H9 (cell line): ENCODE measurements at regions not wholly inside any gene's neighbourhood (a gene's known extent, or its start where the extent isn't known, plus 50 kb on each side); places are given as distances from the start of the nearest gene placed in this dataset.

Source experiments
- DNase-seq: peaks from one replicate; pipeline ENCODE4 v3.0.0-alpha.2; 2017
- H2AFZ ChIP-seq: one replicate; pipeline ENCODE4 v1.6.1; 2013; ENCODE audit warnings: mild to moderate bottlenecking, low read length, control low read depth, moderate library complexity
- H2AK5ac ChIP-seq: 2 replicates; pipeline ENCODE4 v1.6.1; 2013; ENCODE audit warnings: low read length, control low read depth, mixed read lengths; ENCODE audit not compliant: insufficient read length
- H2BK120ac ChIP-seq: one replicate; pipeline ENCODE4 v1.6.1; 2013; ENCODE audit warnings: low read depth, mild to moderate bottlenecking, low read length, control low read depth, inconsistent platforms; ENCODE audit not compliant: poor library complexity, severe bottlenecking
- H2BK12ac ChIP-seq: 2 replicates; pipeline ENCODE4 v1.6.1; 2013; ENCODE audit warnings: low read length, control low read depth, mixed read lengths, low read depth; ENCODE audit not compliant: insufficient read length
- H2BK15ac ChIP-seq: 2 replicates; pipeline ENCODE4 v1.6.1; 2013; ENCODE audit warnings: low read depth, low read length, control low read depth
- H2BK20ac ChIP-seq: one replicate; pipeline ENCODE4 v1.6.1; 2013; ENCODE audit warnings: low read depth, mild to moderate bottlenecking, low read length, control low read depth, inconsistent platforms; ENCODE audit not compliant: poor library complexity, severe bottlenecking
- H2BK5ac ChIP-seq: 2 replicates; pipeline ENCODE4 v1.6.1; 2013; ENCODE audit warnings: low read length, control low read depth, mixed read lengths; ENCODE audit not compliant: insufficient read length
- H3K14ac ChIP-seq: 2 replicates; pipeline ENCODE4 v1.6.1; 2013; ENCODE audit warnings: low read length, control low read depth; ENCODE audit not compliant: insufficient read depth
- H3K18ac ChIP-seq: 2 replicates; pipeline ENCODE4 v1.6.1; 2013; ENCODE audit warnings: low read depth, mild to moderate bottlenecking, mixed read lengths, low read length, control low read depth; ENCODE audit not compliant: insufficient read length
- H3K23ac ChIP-seq: 2 replicates; pipeline ENCODE4 v1.6.1; 2013; ENCODE audit warnings: low read length, control low read depth, mixed read lengths, low read depth; ENCODE audit not compliant: insufficient read length
- H3K23me2 ChIP-seq: 2 replicates; pipeline ENCODE4 v1.6.1; 2013; ENCODE audit warnings: low read depth, mild to moderate bottlenecking, mixed read lengths, low read length, control low read depth; ENCODE audit not compliant: insufficient read length, poor library complexity, severe bottlenecking
- H3K27ac ChIP-seq: 2 replicates; pipeline ENCODE4 v1.5.1; 2013; ENCODE audit warnings: low read length, control low read depth, mixed read lengths, low read depth; ENCODE audit not compliant: insufficient read length
- H3K27me3 ChIP-seq: 2 replicates; pipeline ENCODE4 v1.6.1; 2013; ENCODE audit warnings: low read length, control low read depth, inconsistent platforms; ENCODE audit not compliant: insufficient read depth
- H3K4ac ChIP-seq: 2 replicates; pipeline ENCODE4 v1.6.1; 2013; ENCODE audit warnings: low read depth, mild to moderate bottlenecking, control low read depth, inconsistent platforms, low read length, moderate library complexity
- H3K4me1 ChIP-seq: 2 replicates; pipeline ENCODE4 v1.6.1; 2013; ENCODE audit warnings: low read length, control low read depth, inconsistent platforms; ENCODE audit not compliant: insufficient read depth
- H3K4me2 ChIP-seq: 2 replicates; pipeline ENCODE4 v1.6.1; 2013; ENCODE audit warnings: low read length, control low read depth, mixed read lengths; ENCODE audit not compliant: insufficient read length, insufficient read depth
- H3K56ac ChIP-seq: 2 replicates; pipeline ENCODE4 v1.6.1; 2013; ENCODE audit warnings: low read depth, mild to moderate bottlenecking, mixed read lengths, low read length, control low read depth; ENCODE audit not compliant: insufficient read length
- H3K79me1 ChIP-seq: 2 replicates; pipeline ENCODE4 v1.6.1; 2013; ENCODE audit warnings: low read depth, mild to moderate bottlenecking, moderate library complexity, low read length, control low read depth, inconsistent platforms; ENCODE audit not compliant: insufficient read depth, poor library complexity, severe bottlenecking
- H3K79me2 ChIP-seq: 2 replicates; pipeline ENCODE4 v1.6.1; 2013; ENCODE audit warnings: low read length, control low read depth, inconsistent platforms; ENCODE audit not compliant: insufficient read depth
- H3K9ac ChIP-seq: 2 replicates; pipeline ENCODE4 v1.6.1; 2013; ENCODE audit warnings: low read length, control low read depth, mixed read lengths; ENCODE audit not compliant: insufficient read length; ENCODE audit errors: extremely low read depth
- H3K9me3 ChIP-seq: one replicate; pipeline ENCODE4 v1.6.1; 2013; ENCODE audit warnings: low read depth, low read length, inconsistent platforms; ENCODE audit not compliant: control insufficient read depth
- H3T11ph ChIP-seq: one replicate; pipeline ENCODE4 v1.6.1; 2013; ENCODE audit warnings: mild to moderate bottlenecking, low read length, control low read depth, inconsistent platforms
- H4K20me1 ChIP-seq: one replicate; pipeline ENCODE4 v1.6.1; 2013; ENCODE audit not compliant: control insufficient read depth, insufficient read length, insufficient read depth
- H4K5ac ChIP-seq: 2 replicates; pipeline ENCODE4 v1.6.1; 2013; ENCODE audit warnings: low read depth, mild to moderate bottlenecking, mixed read lengths, low read length, control low read depth; ENCODE audit not compliant: insufficient read length
- H4K8ac ChIP-seq: replicated peaks from 2 replicates; pipeline ENCODE4 v1.6.1; 2013; ENCODE audit warnings: low read length, control low read depth, mixed read lengths, low read depth; ENCODE audit not compliant: insufficient read length
- H4K91ac ChIP-seq: 2 replicates; pipeline ENCODE4 v1.6.1; 2013; ENCODE audit warnings: low read depth, mild to moderate bottlenecking, moderate library complexity, mixed read lengths, low read length, control low read depth; ENCODE audit not compliant: insufficient read length
- H3K27ac Mint-ChIP-seq, 3 experiments: 2 replicates in 2 of 3; 3 replicates in 1 of 3; pipeline ENCODE4 v1.8.0; 2020 to 2021; ENCODE audit warnings: mixed read lengths in 3 of 3, mild to moderate bottlenecking in 1 of 3, moderate library complexity in 1 of 3
- H3K27me3 Mint-ChIP-seq: 2 replicates; pipeline ENCODE4 v1.8.0; 2021; ENCODE audit warnings: low read depth, mild to moderate bottlenecking, moderate library complexity, mixed read lengths
- H3K36me3 Mint-ChIP-seq, 3 experiments: 2 replicates in 2 of 3; 3 replicates in 1 of 3; pipeline ENCODE4 v1.8.0; 2020 to 2021; ENCODE audit warnings: low read depth in 3 of 3, mixed read lengths in 3 of 3; ENCODE audit not compliant: insufficient read depth in 1 of 3
- H3K4me1 Mint-ChIP-seq, 2 experiments: 2 replicates each; pipeline ENCODE4 v1.8.0; 2020; ENCODE audit warnings: mixed read lengths in 2 of 2
- H3K4me3 Mint-ChIP-seq, 2 experiments: 2 replicates in 1 of 2; 3 replicates in 1 of 2; pipeline ENCODE4 v1.8.0; 2020 to 2021; ENCODE audit warnings: mild to moderate bottlenecking in 2 of 2, mixed read lengths in 2 of 2, moderate library complexity in 1 of 2
- H3K9me3 Mint-ChIP-seq, 2 experiments: 2 replicates in 1 of 2; 3 replicates in 1 of 2; pipeline ENCODE4 v1.8.0; 2020; ENCODE audit warnings: mild to moderate bottlenecking in 2 of 2, mixed read lengths in 2 of 2, moderate library complexity in 1 of 2
- CTCF ChIP-seq: fragments of 200-600 bp; sonication (generic); conservative IDR thresholded peaks from 3 replicates; pipeline ENCODE4 v1.8.0; 2021; ENCODE audit warnings: antibody characterized with exemption, mild to moderate bottlenecking
- WGBS: extraction: QIAGEN DNeasy Blood & Tissue Kit; methylation state at CpG from one replicate; pipeline ENCODE4 v1.1.7; 2013; ENCODE audit warnings: missing lambda C conversion rate, low lambda C conversion rate, mixed read lengths; ENCODE audit not compliant: insufficient read length; ENCODE audit errors: extremely low coverage; 5-methylcytosine and 5-hydroxymethylcytosine counted together

GRCh38 chr6:51542475-51542874 is 544.9 kb downstream of the PKHD1 start:
- H3K23ac ChIP-seq = no peak overlapping the region
- H3K79me2 ChIP-seq = no peaks in the 10 kb centered on the region
- no peak overlapping the region for H3T11ph ChIP-seq
- no peak overlapping the region for H3K9ac ChIP-seq
- no peak overlapping the region for H2BK15ac ChIP-seq
- H3K18ac ChIP-seq = no peak overlapping the region
- peaks cover 9 to 12% of the 10 kb centered on the region in 2 experiments for H3K4me1 Mint-ChIP-seq
- no peak overlapping the region for H2BK5ac ChIP-seq
- H2BK20ac ChIP-seq = no peak overlapping the region
- no peak overlapping the region for H4K5ac ChIP-seq
- no peaks in the 10 kb centered on the region for H3K27me3 ChIP-seq
- H3K36me3 Mint-ChIP-seq = no peaks in the 10 kb centered on the region
- no peak overlapping the region for H3K4me2 ChIP-seq
- no peak for DNase-seq
- no peak overlapping the region for H3K4me3 Mint-ChIP-seq
- no peak overlapping the region for H2AK5ac ChIP-seq
- H2BK12ac ChIP-seq = no peak overlapping the region
- H3K4ac ChIP-seq = no peak overlapping the region
- H2AFZ ChIP-seq = no peak overlapping the region
- no peaks in the 10 kb centered on the region for H3K9me3 Mint-ChIP-seq
- no peak overlapping the region for H2BK120ac ChIP-seq
- H3K9me3 ChIP-seq = no peaks in the 10 kb centered on the region
- no peaks in the 10 kb centered on the region for H3K4me1 ChIP-seq
- no peaks in the 10 kb centered on the region for H4K20me1 ChIP-seq
- H4K8ac ChIP-seq = no peak overlapping the region
- no peak for TF ChIP-seq CTCF
- no CpG with 5 or more reads among the region's 4 CpGs for WGBS
- H3K56ac ChIP-seq = no peak overlapping the region
- no peak overlapping the region for H3K27ac Mint-ChIP-seq
- no peaks in the 10 kb centered on the region for H3K23me2 ChIP-seq
- H4K91ac ChIP-seq = no peak overlapping the region
- no peak overlapping the region for H3K14ac ChIP-seq
- no peak overlapping the region for H3K27ac ChIP-seq
- no peaks in the 10 kb centered on the region for H3K27me3 Mint-ChIP-seq
- no peaks in the 10 kb centered on the region for H3K79me1 ChIP-seq
